ENCODE measurements at regions not wholly inside any gene's neighbourhood (a gene's known extent, or its start where the extent isn't known, plus 50 kb on each side); places are given as distances from the start of the nearest gene placed in this dataset.
"Not testable (repeated sequence)": the region's sequence is repeated elsewhere in the genome, so short reads cannot be mapped to it uniquely, and the experiment has no call there.

DNA sequence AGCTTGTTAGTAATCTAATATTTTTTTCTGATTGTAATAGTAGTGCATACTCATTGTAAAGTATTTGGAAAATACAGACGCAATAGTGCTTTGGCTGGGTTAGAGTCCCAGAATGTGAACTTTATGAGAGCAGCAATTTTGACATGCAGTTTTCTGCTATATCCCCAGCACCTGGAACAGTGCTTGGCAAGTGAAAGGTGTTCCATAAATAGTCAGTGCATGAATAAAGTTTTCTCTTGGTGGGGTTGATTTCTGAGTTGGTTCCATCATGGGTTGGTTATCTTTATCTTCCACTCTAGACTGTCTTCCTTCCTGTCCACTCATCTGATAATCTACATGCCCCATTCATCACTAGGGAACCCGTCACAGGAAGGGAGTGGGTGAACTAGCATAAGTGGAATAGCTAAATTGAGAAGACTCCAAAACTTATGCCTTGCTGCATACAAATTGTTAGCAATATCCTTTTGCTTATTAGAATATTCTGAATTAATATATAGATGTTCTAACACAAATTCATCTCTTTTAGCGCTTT is 69.3 kb upstream of the MINPP1 start:
- TF ChIP-seq MAX (IDR thresholded peaks at IDR 0.05; ENCODE audit: insufficient read depth, insufficient read length); EZH2 (IDR thresholded peaks at IDR 0.05; ENCODE audit: borderline replicate concordance, low read depth, low read length, severe bottlenecking); POLR2A (IDR thresholded peaks at IDR 0.05; ENCODE audit: low read depth, low read length); POLR2AphosphoS5 (IDR thresholded peaks at IDR 0.05; ENCODE audit: insufficient read depth, low read depth, low read length); MYC (IDR thresholded peaks at IDR 0.05; ENCODE audit: low read depth, low read length); JUN (IDR thresholded peaks at IDR 0.05; ENCODE audit: borderline replicate concordance, insufficient read depth, insufficient read length, low read depth): not testable (repeated sequence)
- TF ChIP-seq, protein P1, sequence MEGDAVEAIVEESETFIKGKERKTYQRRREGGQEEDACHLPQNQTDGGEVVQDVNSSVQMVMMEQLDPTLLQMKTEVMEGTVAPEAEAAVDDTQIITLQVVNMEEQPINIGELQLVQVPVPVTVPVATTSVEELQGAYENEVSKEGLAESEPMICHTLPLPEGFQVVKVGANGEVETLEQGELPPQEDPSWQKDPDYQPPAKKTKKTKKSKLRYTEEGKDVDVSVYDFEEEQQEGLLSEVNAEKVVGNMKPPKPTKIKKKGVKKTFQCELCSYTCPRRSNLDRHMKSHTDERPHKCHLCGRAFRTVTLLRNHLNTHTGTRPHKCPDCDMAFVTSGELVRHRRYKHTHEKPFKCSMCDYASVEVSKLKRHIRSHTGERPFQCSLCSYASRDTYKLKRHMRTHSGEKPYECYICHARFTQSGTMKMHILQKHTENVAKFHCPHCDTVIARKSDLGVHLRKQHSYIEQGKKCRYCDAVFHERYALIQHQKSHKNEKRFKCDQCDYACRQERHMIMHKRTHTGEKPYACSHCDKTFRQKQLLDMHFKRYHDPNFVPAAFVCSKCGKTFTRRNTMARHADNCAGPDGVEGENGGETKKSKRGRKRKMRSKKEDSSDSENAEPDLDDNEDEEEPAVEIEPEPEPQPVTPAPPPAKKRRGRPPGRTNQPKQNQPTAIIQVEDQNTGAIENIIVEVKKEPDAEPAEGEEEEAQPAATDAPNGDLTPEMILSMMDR (IDR thresholded peaks at IDR 0.05; ENCODE audit: extremely low read depth in 1 of 2, insufficient read depth in 1 of 2, low read depth in 1 of 2, low read length in 2 of 2), result not testable (repeated sequence)

Measured in endothelial cell of umbilical vein (primary cell).